Heart left ventricle (tissue), 16 donors: ENCODE measurements at regions not wholly inside any gene's neighbourhood (a gene's known extent, or its start where the extent isn't known, plus 50 kb on each side); places are given as distances from the start of the nearest gene placed in this dataset.

Experiments
- ATAC-seq, 4 donors: fragments of 200-7000 bp; cut with Tn5 transposase; one replicate each; pipeline ENCODE4 v1.9.1; 2020 to 2022; ENCODE audit warnings: moderate library complexity in 4 of 4, mild to moderate bottlenecking in 3 of 4, moderate number of reproducible peaks in 1 of 4
- DNase-seq, 5 donors: peaks; one replicate each; pipeline ENCODE4 v3.0.0-alpha.2; 2020
- H3K27ac ChIP-seq, 12 donors: fragments of 200-600 bp; sonication (generic) in 4 of 12; one replicate each; pipeline versions ENCODE4 v1.5.0 to v1.8.0; 2016 to 2022; ENCODE audit warnings: mild to moderate bottlenecking in 2 of 12
- H3K27me3 ChIP-seq, 9 donors: fragments of 200-600 bp; sonication (generic) in 2 of 9; one replicate each; pipeline versions ENCODE4 v1.5.1 to v1.8.0; 2016 to 2022; ENCODE audit warnings: mild to moderate bottlenecking in 3 of 9
- H3K36me3 ChIP-seq, 9 donors: fragments of 200-600 bp; sonication (generic) in 2 of 9; one replicate each; pipeline versions ENCODE4 v1.5.0 to v1.8.0; 2018 to 2022; ENCODE audit warnings: mild to moderate bottlenecking in 2 of 9
- H3K4me1 ChIP-seq, 12 donors: fragments of 200-600 bp; sonication (generic) in 4 of 12; one replicate each; pipeline versions ENCODE4 v1.5.0 to v1.8.0; 2016 to 2022; ENCODE audit warnings: mild to moderate bottlenecking in 3 of 12
- H3K4me3 ChIP-seq, 12 donors: fragments of 200-600 bp; sonication (generic) in 4 of 12; one replicate each; pipeline versions ENCODE4 v1.5.0 to v1.8.0; 2017 to 2022; ENCODE audit warnings: mild to moderate bottlenecking in 9 of 12, moderate library complexity in 4 of 12
- H3K9me3 ChIP-seq, 12 donors: fragments of 200-600 bp; sonication (generic) in 4 of 12; one replicate each; pipeline versions ENCODE4 v1.5.0 to v1.8.0; 2016 to 2022; ENCODE audit warnings: mild to moderate bottlenecking in 1 of 12
- POLR2A ChIP-seq, 2 donors: fragments of 450-650 bp; IDR thresholded peaks; one replicate each; pipeline ENCODE4 v1.6.1; 2017; ENCODE audit warnings: antibody characterized with exemption in 2 of 2, mild to moderate bottlenecking in 2 of 2, moderate library complexity in 2 of 2
- WGBS, 4 donors: extraction: QIAGEN DNeasy Blood & Tissue Kit in 2 of 4; methylation state at CpG; one replicate each; pipeline versions ENCODE4 v1.1.5 to v1.1.7; 2013 to 2018; 5-methylcytosine and 5-hydroxymethylcytosine counted together
- intact Hi-C, 10 donors: fragments of 100-400 bp; cut with DNase I; formaldehyde crosslinking; loops; one replicate each; pipeline versions ENCODE4 v1.11.1 to v1.14.2; 2022
- TF ChIP-seq, protein P1 (sequence below), 12 donors: fragments of 200-600 bp; sonication (generic) in 4 of 12; IDR thresholded peaks; one replicate each; pipeline versions ENCODE4 v1.5.0 to v1.8.0; 2018 to 2022; ENCODE audit warnings: antibody characterized with exemption in 12 of 12, mild to moderate bottlenecking in 5 of 12
- donor health status: ischemic (EF 13 %, LVEDD 7.1; RV severe dilation, severe dysfunction).
- donor health status: healthy with polysubstance abuse.
- donor health status: DM: no; HTN: yes; CAD: no.
- donor health status: DM: no; HTN: no; CAD: no.
- donor health status: ischemic (EF 25% LVEDD 6.9; RV normal size, moderate dysfunction).
- donor health status: ischemic (EF 25% LVEDD 5.7; RV mildly dilated, moderate dysfunction).
- donor health status: healthy.
- donor health status: DM: yes; HTN: yes; CAD: no.
- donor health status: ischemic (EF 35%, LVEDD 5.7; RV mildly dilated, moderate dysfunction).
- donor health status: nonischemic (EF 11% LVEDD 7.7; RV severe dilation, severe dysfunction).
- donor health status: DM: yes; HTN: yes; CAD: no.
- donor health status: PGD.
- donor health status: ischemic (EF 29% LVEDD 5.4; RV normal size, mild dysfunction).
- donor health status: nonischemic (EF 23%, LVEDD 6.1; RV moderate dilation, normal function).

DNA sequence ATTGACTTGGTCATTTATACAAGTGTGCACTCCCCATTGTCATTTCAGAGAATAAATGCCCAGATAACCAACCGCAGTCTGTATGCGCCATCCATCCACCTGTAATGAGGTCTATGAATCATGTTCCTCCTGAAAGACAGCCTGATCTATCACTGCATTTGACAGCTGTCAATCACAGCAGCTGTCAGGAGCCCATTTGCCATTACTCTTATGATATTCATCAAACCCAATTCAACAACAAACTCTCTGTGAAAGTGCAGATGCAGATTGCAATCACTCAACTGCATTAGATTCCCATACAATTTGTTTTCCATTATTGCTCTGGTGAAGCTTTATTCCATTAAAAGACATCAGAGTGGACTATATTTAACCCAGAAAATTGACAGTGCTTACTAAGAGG is 586.9 kb upstream of the KIRREL3 start:
- TF ChIP-seq POLR2A (IDR thresholded peaks at IDR 0.05), result no peak
- TF ChIP-seq, protein P1, sequence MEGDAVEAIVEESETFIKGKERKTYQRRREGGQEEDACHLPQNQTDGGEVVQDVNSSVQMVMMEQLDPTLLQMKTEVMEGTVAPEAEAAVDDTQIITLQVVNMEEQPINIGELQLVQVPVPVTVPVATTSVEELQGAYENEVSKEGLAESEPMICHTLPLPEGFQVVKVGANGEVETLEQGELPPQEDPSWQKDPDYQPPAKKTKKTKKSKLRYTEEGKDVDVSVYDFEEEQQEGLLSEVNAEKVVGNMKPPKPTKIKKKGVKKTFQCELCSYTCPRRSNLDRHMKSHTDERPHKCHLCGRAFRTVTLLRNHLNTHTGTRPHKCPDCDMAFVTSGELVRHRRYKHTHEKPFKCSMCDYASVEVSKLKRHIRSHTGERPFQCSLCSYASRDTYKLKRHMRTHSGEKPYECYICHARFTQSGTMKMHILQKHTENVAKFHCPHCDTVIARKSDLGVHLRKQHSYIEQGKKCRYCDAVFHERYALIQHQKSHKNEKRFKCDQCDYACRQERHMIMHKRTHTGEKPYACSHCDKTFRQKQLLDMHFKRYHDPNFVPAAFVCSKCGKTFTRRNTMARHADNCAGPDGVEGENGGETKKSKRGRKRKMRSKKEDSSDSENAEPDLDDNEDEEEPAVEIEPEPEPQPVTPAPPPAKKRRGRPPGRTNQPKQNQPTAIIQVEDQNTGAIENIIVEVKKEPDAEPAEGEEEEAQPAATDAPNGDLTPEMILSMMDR (IDR thresholded peaks at IDR 0.05), result no peak
- Histone ChIP-seq H3K4me3 (no peak overlapping the region), H3K9me3 (no peaks in the 10 kb centered on the region), H3K4me1 (no peaks in the 10 kb centered on the region), H3K27me3 (no peaks in the 10 kb centered on the region), H3K27ac (no peak overlapping the region), H3K36me3 (no peaks in the 10 kb centered on the region)
- DNase-seq, result no peak
- 89 to 97% (median 94%) methylated on average over 2 of the region's 2 CpGs for WGBS, 4 donors
- no peak for ATAC-seq
- intact Hi-C loops, result no loop called here

- Histone ChIP-seq H3K4me1 (no peaks in the 10 kb centered on the region), H3K36me3 (no peaks in the 10 kb centered on the region), H3K9me3 (peaks cover 0 to 4% (median 0%) of the 10 kb centered on the region in 12 donors), H3K27me3 (no peaks in the 10 kb centered on the region), H3K4me3 (no peak overlapping the region), H3K27ac (no peak overlapping the region)
- 84 to 87% (median 85%) methylated on average over 7 of the region's 7 CpGs for WGBS, 4 donors
- TF ChIP-seq POLR2A (IDR thresholded peaks at IDR 0.05), result no peak
- TF ChIP-seq, protein P1 (IDR thresholded peaks at IDR 0.05), result no peak
- no peak for DNase-seq
- ATAC-seq, result no peak
- intact Hi-C loops, result no loop called here
These were observed 575.6 kb upstream of the KIRREL3 start for GRCh38 chr11:127576210-127576609.

GRCh38 chr11:127574478-127574877 is 573.9 kb upstream of the KIRREL3 start:
- Histone ChIP-seq H3K4me3 (no peak overlapping the region), H3K4me1 (no peaks in the 10 kb centered on the region), H3K36me3 (no peaks in the 10 kb centered on the region), H3K27ac (no peak overlapping the region), H3K9me3 (peaks cover 0 to 5% (median 0%) of the 10 kb centered on the region in 12 donors), H3K27me3 (no peaks in the 10 kb centered on the region)
- ATAC-seq (no peak), DNase-seq (no peak)
- intact Hi-C loops, result no loop called here
- 32 to 49% (median 37%) methylated on average over 5 of the region's 5 CpGs for WGBS, 4 donors
- TF ChIP-seq POLR2A (IDR thresholded peaks at IDR 0.05), result no peak

DNA sequence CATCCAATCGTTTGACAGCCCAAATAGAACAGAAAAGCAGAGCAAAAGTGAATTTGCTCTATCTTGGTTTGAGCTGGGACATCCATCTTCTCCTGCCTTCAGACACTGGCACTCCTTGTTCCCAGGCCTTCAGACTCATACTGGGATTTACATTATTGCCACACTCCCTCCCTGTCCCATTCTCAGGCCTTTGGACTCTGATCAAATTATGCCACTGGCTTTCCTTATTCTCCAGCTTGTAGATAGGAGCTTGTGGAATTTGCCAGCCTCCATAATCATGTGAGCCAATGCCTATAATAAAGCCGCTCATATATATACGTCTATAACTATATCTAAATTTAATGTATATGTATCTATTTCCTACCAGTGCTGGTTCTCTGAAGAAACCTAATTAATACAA is 568.3 kb upstream of the KIRREL3 start:
- H3K9me3 ChIP-seq, result peaks cover 0 to 5% (median 0%) of the 10 kb centered on the region in 12 donors
- H3K36me3 ChIP-seq, result no peaks in the 10 kb centered on the region
- no peak overlapping the region for H3K27ac ChIP-seq
- no peaks in the 10 kb centered on the region for H3K27me3 ChIP-seq
- no peak overlapping the region for H3K4me3 ChIP-seq
- H3K4me1 ChIP-seq, result no peaks in the 10 kb centered on the region
- DNase-seq (no peak), ATAC-seq (no peak)
- TF ChIP-seq, protein P1 (IDR thresholded peaks at IDR 0.05), result no peak
- no peak for TF ChIP-seq POLR2A (IDR thresholded peaks at IDR 0.05)
- WGBS, 4 donors, result 71 to 90% (median 74%) methylated on average over 3 of the region's 3 CpGs
- intact Hi-C loops, result no loop called here

GRCh38 chr11:127567237-127567932 is 566.8 kb upstream of the KIRREL3 start:
- no peak for TF ChIP-seq POLR2A (IDR thresholded peaks at IDR 0.05)
- TF ChIP-seq, protein P1 (IDR thresholded peaks at IDR 0.05), result no peak
- no peak for DNase-seq
- Histone ChIP-seq H3K4me3 (no peak overlapping the region), H3K9me3 (peaks cover 0 to 5% (median 0%) of the 10 kb centered on the region in 12 donors), H3K27me3 (no peaks in the 10 kb centered on the region), H3K36me3 (no peaks in the 10 kb centered on the region), H3K4me1 (no peaks in the 10 kb centered on the region), H3K27ac (no peak overlapping the region)
- WGBS, 4 donors, result 61 to 66% (median 64%) methylated on average over 2 of the region's 2 CpGs
- ATAC-seq, result no peak
- intact Hi-C loops, result no loop called here
